ENCODE measurements at regions not wholly inside any gene's neighbourhood (a gene's known extent, or its start where the extent isn't known, plus 50 kb on each side); places are given as distances from the start of the nearest gene placed in this dataset.

GRCh38 chr20:11278461-11278860 lies 604.7 kb upstream of the JAG1 start:
- no peak for DNase-seq
- H3K4me1 ChIP-seq: peaks cover 0 to 14% (median 3%) of the 10 kb centered on the region in 3 donors
- H3K36me3 ChIP-seq: no peaks in the 10 kb centered on the region
- no peaks in the 10 kb centered on the region for H3K9me3 ChIP-seq
- intact Hi-C loops (cut with DNase I): loop anchor here (10.0 kb wide), 1 partner anchor 604 kb away; the partner anchor contains the start of gene JAG1
- H3K27me3 ChIP-seq: no peaks in the 10 kb centered on the region
- WGBS, 2 donors: 82 to 100% methylated on average over 2 of the region's 2 CpGs
- H3K4me3 ChIP-seq: no peak overlapping the region
- no peak overlapping the region for H3K27ac ChIP-seq
- TF ChIP-seq, protein P1, sequence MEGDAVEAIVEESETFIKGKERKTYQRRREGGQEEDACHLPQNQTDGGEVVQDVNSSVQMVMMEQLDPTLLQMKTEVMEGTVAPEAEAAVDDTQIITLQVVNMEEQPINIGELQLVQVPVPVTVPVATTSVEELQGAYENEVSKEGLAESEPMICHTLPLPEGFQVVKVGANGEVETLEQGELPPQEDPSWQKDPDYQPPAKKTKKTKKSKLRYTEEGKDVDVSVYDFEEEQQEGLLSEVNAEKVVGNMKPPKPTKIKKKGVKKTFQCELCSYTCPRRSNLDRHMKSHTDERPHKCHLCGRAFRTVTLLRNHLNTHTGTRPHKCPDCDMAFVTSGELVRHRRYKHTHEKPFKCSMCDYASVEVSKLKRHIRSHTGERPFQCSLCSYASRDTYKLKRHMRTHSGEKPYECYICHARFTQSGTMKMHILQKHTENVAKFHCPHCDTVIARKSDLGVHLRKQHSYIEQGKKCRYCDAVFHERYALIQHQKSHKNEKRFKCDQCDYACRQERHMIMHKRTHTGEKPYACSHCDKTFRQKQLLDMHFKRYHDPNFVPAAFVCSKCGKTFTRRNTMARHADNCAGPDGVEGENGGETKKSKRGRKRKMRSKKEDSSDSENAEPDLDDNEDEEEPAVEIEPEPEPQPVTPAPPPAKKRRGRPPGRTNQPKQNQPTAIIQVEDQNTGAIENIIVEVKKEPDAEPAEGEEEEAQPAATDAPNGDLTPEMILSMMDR (IDR thresholded peaks at IDR 0.05): no peak
- no peak for TF ChIP-seq POLR2A (IDR thresholded peaks at IDR 0.05)

GRCh38 chr20:11281240-11281639 lies 607.4 kb upstream of the JAG1 start:
- H3K4me3 ChIP-seq: no peak overlapping the region
- H3K9me3 ChIP-seq: no peaks in the 10 kb centered on the region
- TF ChIP-seq POLR2A (IDR thresholded peaks at IDR 0.05): no peak
- TF ChIP-seq, protein P1 (IDR thresholded peaks at IDR 0.05): no peak
- intact Hi-C loops (cut with DNase I): no loop called here
- no peak for DNase-seq
- 86 to 94% methylated on average over 3 of the region's 3 CpGs for WGBS, 2 donors
- no peaks in the 10 kb centered on the region for H3K4me1 ChIP-seq
- H3K27me3 ChIP-seq: no peaks in the 10 kb centered on the region
- H3K27ac ChIP-seq: no peak overlapping the region
- no peaks in the 10 kb centered on the region for H3K36me3 ChIP-seq

GRCh38 chr20:11281768-11282167 lies 608.0 kb upstream of the JAG1 start:
- intact Hi-C loops (cut with DNase I): no loop called here
- no peaks in the 10 kb centered on the region for H3K4me1 ChIP-seq
- H3K9me3 ChIP-seq: no peaks in the 10 kb centered on the region
- no peaks in the 10 kb centered on the region for H3K36me3 ChIP-seq
- no peak overlapping the region for H3K4me3 ChIP-seq
- H3K27me3 ChIP-seq: no peaks in the 10 kb centered on the region
- no peak overlapping the region for H3K27ac ChIP-seq
- no peak for DNase-seq
- 61 to 66% methylated on average over 4 of the region's 4 CpGs for WGBS, 2 donors
- TF ChIP-seq, protein P1 (IDR thresholded peaks at IDR 0.05): no peak
- no peak for TF ChIP-seq POLR2A (IDR thresholded peaks at IDR 0.05)

- H3K4me3 ChIP-seq: no peak overlapping the region
- no peaks in the 10 kb centered on the region for H3K36me3 ChIP-seq
- no peak for DNase-seq
- no peaks in the 10 kb centered on the region for H3K27me3 ChIP-seq
- WGBS, 2 donors: 73% methylated on average over 2 of the region's 2 CpGs
- intact Hi-C loops (cut with DNase I): no loop called here
- no peak overlapping the region for H3K27ac ChIP-seq
- no peaks in the 10 kb centered on the region for H3K4me1 ChIP-seq
- H3K9me3 ChIP-seq: no peaks in the 10 kb centered on the region
- no peak for TF ChIP-seq POLR2A (IDR thresholded peaks at IDR 0.05)
- TF ChIP-seq, protein P1 (IDR thresholded peaks at IDR 0.05): no peak
Observed at GRCh38 chr20:11287126-11287525, 613.3 kb upstream of the JAG1 start.

- DNase-seq: no peak
- H3K27ac ChIP-seq: no peak overlapping the region
- no peaks in the 10 kb centered on the region for H3K9me3 ChIP-seq
- TF ChIP-seq POLR2A (IDR thresholded peaks at IDR 0.05): no peak
- TF ChIP-seq, protein P1 (IDR thresholded peaks at IDR 0.05): no peak
- no peaks in the 10 kb centered on the region for H3K36me3 ChIP-seq
- no peak overlapping the region for H3K4me3 ChIP-seq
- H3K27me3 ChIP-seq: no peaks in the 10 kb centered on the region
- WGBS, 2 donors: 81 to 83% methylated on average over 1 of the region's 1 CpG
- H3K4me1 ChIP-seq: peaks cover 0 to 17% (median 0%) of the 10 kb centered on the region in 3 donors
- intact Hi-C loops (cut with DNase I): no loop called here
Observed at GRCh38 chr20:11296221-11296620, 621.5 kb upstream of the BTBD3 start.
